ENCODE measurements at regions not wholly inside any gene's neighbourhood (a gene's known extent, or its start where the extent isn't known, plus 50 kb on each side); places are given as distances from the start of the nearest gene placed in this dataset.

- TF ChIP-seq, protein P1, sequence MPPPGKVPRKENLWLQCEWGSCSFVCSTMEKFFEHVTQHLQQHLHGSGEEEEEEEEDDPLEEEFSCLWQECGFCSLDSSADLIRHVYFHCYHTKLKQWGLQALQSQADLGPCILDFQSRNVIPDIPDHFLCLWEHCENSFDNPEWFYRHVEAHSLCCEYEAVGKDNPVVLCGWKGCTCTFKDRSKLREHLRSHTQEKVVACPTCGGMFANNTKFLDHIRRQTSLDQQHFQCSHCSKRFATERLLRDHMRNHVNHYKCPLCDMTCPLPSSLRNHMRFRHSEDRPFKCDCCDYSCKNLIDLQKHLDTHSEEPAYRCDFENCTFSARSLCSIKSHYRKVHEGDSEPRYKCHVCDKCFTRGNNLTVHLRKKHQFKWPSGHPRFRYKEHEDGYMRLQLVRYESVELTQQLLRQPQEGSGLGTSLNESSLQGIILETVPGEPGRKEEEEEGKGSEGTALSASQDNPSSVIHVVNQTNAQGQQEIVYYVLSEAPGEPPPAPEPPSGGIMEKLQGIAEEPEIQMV (tag; conservative IDR thresholded peaks at IDR 0.05; ENCODE audit: low read depth), result no peak
- TF ChIP-seq ZNF212 (CRISPR knock-in tag; IDR thresholded peaks at IDR 0.05) (no peak), DMBX1 (CRISPR knock-in tag; IDR thresholded peaks at IDR 0.05; ENCODE audit: borderline replicate concordance) (no peak), CTBP1 (IDR thresholded peaks at IDR 0.05; ENCODE audit: borderline replicate concordance) (no peak), CBX8 (IDR thresholded peaks at IDR 0.05; ENCODE audit: borderline replicate concordance, extremely low read depth, low read depth, low read length, poor library complexity, severe bottlenecking) (no peak), HDAC3 (IDR thresholded peaks at IDR 0.05; ENCODE audit: borderline replicate concordance, partially characterized antibody) (no peak)
- TF ChIP-seq, protein P2, sequence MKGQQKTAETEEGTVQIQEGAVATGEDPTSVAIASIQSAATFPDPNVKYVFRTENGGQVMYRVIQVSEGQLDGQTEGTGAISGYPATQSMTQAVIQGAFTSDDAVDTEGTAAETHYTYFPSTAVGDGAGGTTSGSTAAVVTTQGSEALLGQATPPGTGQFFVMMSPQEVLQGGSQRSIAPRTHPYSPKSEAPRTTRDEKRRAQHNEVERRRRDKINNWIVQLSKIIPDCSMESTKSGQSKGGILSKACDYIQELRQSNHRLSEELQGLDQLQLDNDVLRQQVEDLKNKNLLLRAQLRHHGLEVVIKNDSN (CRISPR knock-in tag; IDR thresholded peaks at IDR 0.05), result no peak
These were observed 337.1 kb upstream of the FAM241A start for GRCh38 chr4:111808174-111808573.
